GM12878 (cell line): ENCODE measurements at regions not wholly inside any gene's neighbourhood (a gene's known extent, or its start where the extent isn't known, plus 50 kb on each side); places are given as distances from the start of the nearest gene placed in this dataset.

Source experiments
- CTCF ChIP-seq, 3 experiments: IDR thresholded peaks in 2 of 3; conservative IDR thresholded peaks in 1 of 3; 2 replicates each; pipeline ENCODE4 v1.5.1; 2011; ENCODE audit warnings: low read depth in 3 of 3, low read length in 3 of 3, mild to moderate bottlenecking in 3 of 3, control low read depth in 2 of 3, moderate library complexity in 2 of 3, inconsistent platforms in 1 of 3, mixed read lengths in 1 of 3; ENCODE audit not compliant: control insufficient read depth in 2 of 3, insufficient read depth in 1 of 3; ENCODE audit errors: extremely low read depth in 1 of 3
- EP300 ChIP-seq, 2 experiments: fragments of 150-350 bp in 1 of 2; IDR thresholded peaks; 2 replicates each; pipeline ENCODE4 v1.6.1; 2011 to 2012; ENCODE audit warnings: low read depth in 2 of 2, low read length in 2 of 2, borderline replicate concordance in 1 of 2, improper control_type of control experiment in 1 of 2, inconsistent platforms in 1 of 2; ENCODE audit not compliant: control insufficient read depth in 1 of 2
- FOXM1 ChIP-seq: IDR thresholded peaks from 2 replicates; pipeline ENCODE4 v1.6.1; 2012; ENCODE audit warnings: low read depth, mild to moderate bottlenecking, inconsistent platforms, low read length, moderate library complexity
- MTA3 ChIP-seq: IDR thresholded peaks from 2 replicates; pipeline ENCODE4 v1.6.1; 2012; ENCODE audit warnings: low read length, inconsistent platforms, borderline replicate concordance
- SPI1 ChIP-seq: IDR thresholded peaks from 2 replicates; pipeline ENCODE4 v1.6.1; 2011; ENCODE audit warnings: low read depth, mild to moderate bottlenecking, low read length, moderate library complexity, borderline replicate concordance; ENCODE audit not compliant: insufficient read depth
- TCF3 ChIP-seq: IDR thresholded peaks from 2 replicates; pipeline ENCODE4 v1.6.1; 2012; ENCODE audit warnings: low read depth, mild to moderate bottlenecking, low read length, borderline replicate concordance; ENCODE audit not compliant: insufficient read depth

DNA sequence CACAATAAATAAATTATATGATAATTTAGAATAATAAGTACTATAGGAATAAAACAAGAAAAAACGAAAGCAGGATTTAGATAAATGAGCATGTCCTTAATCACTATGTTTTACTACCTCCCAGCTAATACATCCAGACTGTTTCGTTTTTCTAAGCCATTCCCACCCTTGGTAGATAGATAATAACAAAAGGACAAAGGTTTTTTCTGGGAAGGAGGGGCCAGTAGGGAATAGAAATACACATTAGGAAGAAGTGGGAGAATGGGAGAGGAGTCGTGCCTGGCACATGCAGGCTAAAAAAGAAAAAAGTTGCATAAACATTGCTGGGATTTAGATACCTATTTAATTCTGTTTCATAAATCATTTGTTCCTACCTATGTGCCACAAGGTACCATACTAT is 97.1 kb downstream of the MTX3 start:
- TF ChIP-seq MTA3 (no peak), FOXM1 (no peak), CTCF (IDR thresholded peaks at IDR 0.05 in 2 of 3, conservative IDR thresholded peaks at IDR 0.05 in 1 of 3; ENCODE audit: control insufficient read depth in 2 of 3, extremely low read depth in 1 of 3, insufficient read depth in 1 of 3, low read depth in 3 of 3, low read length in 3 of 3) (no peak), TCF3 (no peak), SPI1 (no peak), EP300 (IDR thresholded peaks at IDR 0.05; ENCODE audit: borderline replicate concordance in 1 of 2, control insufficient read depth in 1 of 2, low read depth in 2 of 2, low read length in 2 of 2) (no peak)
